ENCODE measurements at regions not wholly inside any gene's neighbourhood (a gene's known extent, or its start where the extent isn't known, plus 50 kb on each side); places are given as distances from the start of the nearest gene placed in this dataset.
"Not testable (repeated sequence)": the region's sequence is repeated elsewhere in the genome, so short reads cannot be mapped to it uniquely, and the experiment has no call there.

DNA sequence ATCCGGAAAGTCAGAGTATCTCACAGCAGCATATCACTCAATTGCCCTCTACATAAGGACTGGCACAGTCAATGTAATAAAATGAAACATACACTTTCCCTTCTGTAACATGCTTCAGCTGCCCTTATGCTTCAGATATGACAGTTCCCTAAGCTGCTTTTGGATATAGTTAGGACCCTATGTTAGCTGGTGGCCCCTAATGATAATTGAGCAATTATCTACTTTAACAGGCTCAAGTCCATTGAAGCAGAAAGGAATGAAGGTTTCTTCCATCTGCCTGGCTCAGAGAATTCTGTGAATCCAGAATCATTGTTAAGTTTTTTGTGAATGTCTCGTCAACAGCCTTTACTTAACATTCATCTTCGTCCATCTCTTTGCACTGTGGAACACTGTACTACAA, 951.2 kb upstream of the DIAPH2 start:
- no peak for DNase-seq (ENCODE audit: extremely low read depth, low read depth)
- TF ChIP-seq, protein P1, sequence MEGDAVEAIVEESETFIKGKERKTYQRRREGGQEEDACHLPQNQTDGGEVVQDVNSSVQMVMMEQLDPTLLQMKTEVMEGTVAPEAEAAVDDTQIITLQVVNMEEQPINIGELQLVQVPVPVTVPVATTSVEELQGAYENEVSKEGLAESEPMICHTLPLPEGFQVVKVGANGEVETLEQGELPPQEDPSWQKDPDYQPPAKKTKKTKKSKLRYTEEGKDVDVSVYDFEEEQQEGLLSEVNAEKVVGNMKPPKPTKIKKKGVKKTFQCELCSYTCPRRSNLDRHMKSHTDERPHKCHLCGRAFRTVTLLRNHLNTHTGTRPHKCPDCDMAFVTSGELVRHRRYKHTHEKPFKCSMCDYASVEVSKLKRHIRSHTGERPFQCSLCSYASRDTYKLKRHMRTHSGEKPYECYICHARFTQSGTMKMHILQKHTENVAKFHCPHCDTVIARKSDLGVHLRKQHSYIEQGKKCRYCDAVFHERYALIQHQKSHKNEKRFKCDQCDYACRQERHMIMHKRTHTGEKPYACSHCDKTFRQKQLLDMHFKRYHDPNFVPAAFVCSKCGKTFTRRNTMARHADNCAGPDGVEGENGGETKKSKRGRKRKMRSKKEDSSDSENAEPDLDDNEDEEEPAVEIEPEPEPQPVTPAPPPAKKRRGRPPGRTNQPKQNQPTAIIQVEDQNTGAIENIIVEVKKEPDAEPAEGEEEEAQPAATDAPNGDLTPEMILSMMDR (IDR thresholded peaks at IDR 0.05; ENCODE audit: low read depth, low read length): no peak

DNA sequence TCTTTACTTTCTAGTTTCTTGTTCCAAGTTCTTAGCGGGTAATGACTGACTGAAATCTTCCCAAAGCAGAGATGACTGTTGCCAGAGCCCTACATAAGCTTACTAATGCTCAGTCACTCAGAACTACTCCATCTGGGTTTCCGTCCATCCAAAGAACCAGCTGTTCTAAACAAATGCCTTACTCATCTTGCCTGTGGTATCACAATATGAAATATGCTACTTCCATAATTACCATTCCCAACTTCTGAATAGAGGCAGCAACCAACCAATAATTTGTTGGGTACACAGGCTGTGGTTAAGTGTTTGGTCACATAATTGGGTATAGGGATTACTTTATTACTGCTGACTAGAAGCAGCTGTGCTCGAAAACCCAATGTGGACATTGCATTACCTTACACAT, 930.2 kb upstream of the DIAPH2 start:
- no peak for DNase-seq (ENCODE audit: extremely low read depth, low read depth)
- TF ChIP-seq, protein P1 (IDR thresholded peaks at IDR 0.05; ENCODE audit: low read depth, low read length): no peak

DNA sequence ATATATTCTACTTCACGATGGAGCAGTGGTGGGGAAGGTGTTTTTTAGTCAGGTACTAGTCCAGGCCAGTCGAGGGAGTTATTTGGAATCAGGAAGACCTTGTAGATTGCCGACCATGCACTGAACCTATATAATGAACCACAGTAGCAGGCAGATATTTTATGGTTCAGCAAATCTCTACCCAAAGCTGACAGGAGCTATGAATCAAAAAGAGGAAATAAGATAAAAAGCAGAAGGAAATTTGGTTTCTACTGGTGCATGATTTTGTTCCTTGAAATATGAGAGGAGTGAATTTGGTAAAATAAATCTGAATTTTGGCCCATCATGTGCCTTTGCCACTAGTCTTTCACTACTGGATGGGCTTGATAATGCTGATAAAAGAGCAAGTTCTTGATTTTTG, 924.3 kb upstream of the DIAPH2 start:
- no peak for DNase-seq (ENCODE audit: extremely low read depth, low read depth)
- TF ChIP-seq, protein P1 (IDR thresholded peaks at IDR 0.05; ENCODE audit: low read depth, low read length): no peak

DNA sequence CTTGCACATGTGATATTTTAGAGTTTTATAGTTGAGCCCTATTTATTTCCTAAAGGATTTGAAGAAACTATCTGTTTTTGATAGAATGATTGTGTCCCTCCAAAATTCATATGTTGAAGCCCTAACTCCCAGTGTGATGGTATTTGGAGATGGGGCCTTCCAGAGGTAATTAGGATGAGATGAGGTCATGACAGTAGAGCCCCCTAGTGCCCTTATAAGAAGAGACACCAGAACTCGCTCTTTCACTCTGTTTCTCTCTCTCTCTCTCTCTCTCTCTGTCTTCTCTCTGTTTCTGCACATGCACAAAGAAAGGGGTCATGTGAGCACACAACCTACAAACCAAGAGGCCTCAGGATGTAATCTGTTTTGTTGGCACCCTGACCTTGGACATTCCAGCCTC, 921.9 kb upstream of the DIAPH2 start:
- no peak for DNase-seq (ENCODE audit: extremely low read depth, low read depth)

DNA sequence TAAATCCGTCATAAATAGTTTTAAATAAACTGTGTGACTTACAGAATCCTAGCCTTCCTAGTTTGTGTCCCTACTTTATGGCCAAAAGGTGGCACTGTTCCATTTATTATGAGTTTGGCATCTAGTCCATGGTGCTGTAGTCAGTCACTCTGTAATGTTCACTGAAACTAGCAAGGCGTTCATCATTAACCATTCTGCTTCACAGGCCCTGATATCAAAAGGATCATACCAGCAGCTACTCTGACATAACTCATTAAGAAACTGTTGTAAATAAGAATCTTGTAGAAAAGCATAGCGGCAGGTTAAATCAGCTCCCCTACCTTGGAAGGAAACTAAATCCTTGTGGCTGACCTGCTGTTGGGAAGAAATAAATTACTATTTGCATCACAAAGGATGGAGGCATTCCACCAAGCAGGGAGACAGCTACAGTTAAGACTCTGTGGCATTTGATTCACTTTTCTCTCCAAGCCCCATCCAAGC, 919.6 kb upstream of the DIAPH2 start:
- DNase-seq (ENCODE audit: extremely low read depth, low read depth): no peak

More for the DNA sequence above, 921.9 kb upstream of the DIAPH2 start:
- TF ChIP-seq, protein P1 (IDR thresholded peaks at IDR 0.05; ENCODE audit: low read depth, low read length): no peak

DNA sequence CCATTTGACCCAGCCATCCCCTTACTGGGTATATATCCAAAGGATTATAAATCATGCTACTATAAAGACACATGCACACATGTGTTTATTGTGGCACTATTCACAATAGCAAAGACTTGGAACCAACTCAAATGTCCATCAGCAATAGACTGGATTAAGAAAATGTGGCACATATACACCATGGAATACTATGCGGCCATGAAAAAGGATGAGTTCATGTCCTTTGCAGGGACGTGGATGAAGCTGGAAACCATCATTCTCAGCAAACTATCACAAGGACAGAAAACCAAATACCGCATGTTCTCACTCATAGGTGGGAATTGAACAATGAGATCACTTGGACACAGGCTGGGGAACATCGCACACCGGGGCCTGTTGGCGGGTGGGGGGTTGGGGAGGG, 913.4 kb upstream of the DIAPH2 start:
- DNase-seq (ENCODE audit: extremely low read depth, low read depth): not testable (repeated sequence)

More for the DNA sequence above, 919.6 kb upstream of the DIAPH2 start:
- TF ChIP-seq, protein P1 (IDR thresholded peaks at IDR 0.05; ENCODE audit: low read depth, low read length): peak; percentile 50

DNA sequence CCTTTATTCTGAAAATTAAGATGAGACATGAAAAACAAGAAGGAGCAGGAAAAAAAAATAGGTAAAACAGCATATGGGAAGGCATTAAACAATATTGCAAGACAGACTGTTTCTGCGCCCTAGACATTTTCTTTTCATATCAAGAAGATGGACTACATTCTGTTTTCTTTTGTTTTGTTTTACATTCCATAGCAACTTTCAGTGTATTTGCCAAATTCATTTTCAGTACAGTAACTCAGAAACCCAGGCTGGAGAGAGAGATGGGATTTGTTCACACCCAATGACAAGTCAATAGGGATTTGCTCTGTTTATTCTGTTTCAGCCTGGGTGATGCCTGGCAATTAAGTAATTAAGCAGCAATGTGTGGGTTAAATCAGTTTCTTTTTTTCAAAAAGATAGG, 892.8 kb upstream of the DIAPH2 start:
- TF ChIP-seq, protein P1 (IDR thresholded peaks at IDR 0.05; ENCODE audit: low read depth, low read length): no peak
- DNase-seq (ENCODE audit: extremely low read depth, low read depth): no peak

DNA sequence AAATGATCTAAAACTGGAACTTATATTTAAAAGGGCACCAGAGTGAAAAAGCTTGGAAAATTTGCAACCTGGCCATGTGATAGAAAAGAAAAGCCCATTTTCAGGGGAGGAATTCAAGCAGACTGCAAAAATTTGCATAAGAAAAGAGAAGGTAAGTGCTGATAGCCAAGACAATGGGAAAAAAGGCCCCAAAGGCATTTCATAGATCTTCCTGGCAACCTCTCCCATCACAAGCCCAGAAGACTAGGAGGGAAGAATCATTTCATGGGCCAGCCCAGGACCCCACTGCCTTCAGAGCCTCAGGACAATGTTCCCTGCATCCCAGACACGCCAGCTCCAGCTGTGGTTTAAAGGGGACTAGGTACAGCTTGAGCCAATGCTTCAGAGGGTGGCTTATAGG, 887.3 kb upstream of the DIAPH2 start:
- TF ChIP-seq, protein P1 (IDR thresholded peaks at IDR 0.05; ENCODE audit: low read depth, low read length): no peak
- DNase-seq (ENCODE audit: extremely low read depth, low read depth): no peak

Data from AG09319 (cell line).